ENCODE measurements at regions not wholly inside any gene's neighbourhood (a gene's known extent, or its start where the extent isn't known, plus 50 kb on each side); places are given as distances from the start of the nearest gene placed in this dataset.

DNA sequence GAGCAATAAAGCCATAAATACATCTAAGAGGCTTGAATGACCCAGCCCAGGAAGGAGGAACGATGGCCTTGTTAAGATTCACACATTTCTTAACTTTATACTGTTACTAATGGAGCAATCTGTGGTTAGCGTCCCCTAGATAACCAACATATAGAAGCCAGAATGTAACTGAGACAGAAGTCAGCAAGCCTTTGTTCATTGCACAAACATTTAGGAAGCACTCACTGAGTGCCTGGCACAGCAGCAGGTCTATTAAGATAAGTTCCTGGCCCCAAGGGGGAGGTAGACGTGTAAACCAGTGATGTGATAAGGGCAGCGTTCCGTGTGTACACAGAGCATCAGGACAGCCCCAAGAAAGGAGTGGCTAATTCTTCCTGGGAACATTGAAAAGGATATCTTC is 63.6 kb upstream of the ATL2 start:
- Mint-ChIP-seq H3K36me3 (ENCODE audit: low read depth) (no peaks in the 10 kb centered on the region), H3K27me3 (peaks cover 18% of the 10 kb centered on the region), H3K4me1 (no peaks in the 10 kb centered on the region), H3K4me3 (no peak overlapping the region), H3K27ac (no peak overlapping the region), H3K9me3 (no peaks in the 10 kb centered on the region)
- intact Hi-C loops (cut with micrococcal nuclease) = no loop called here
- ChIA-PET POLR2A (no interaction called here), CTCF (no interaction called here)
- DNase-seq = no peak
- no peak for ATAC-seq (ENCODE audit: low read depth)
- TF ChIP-seq, protein P1, sequence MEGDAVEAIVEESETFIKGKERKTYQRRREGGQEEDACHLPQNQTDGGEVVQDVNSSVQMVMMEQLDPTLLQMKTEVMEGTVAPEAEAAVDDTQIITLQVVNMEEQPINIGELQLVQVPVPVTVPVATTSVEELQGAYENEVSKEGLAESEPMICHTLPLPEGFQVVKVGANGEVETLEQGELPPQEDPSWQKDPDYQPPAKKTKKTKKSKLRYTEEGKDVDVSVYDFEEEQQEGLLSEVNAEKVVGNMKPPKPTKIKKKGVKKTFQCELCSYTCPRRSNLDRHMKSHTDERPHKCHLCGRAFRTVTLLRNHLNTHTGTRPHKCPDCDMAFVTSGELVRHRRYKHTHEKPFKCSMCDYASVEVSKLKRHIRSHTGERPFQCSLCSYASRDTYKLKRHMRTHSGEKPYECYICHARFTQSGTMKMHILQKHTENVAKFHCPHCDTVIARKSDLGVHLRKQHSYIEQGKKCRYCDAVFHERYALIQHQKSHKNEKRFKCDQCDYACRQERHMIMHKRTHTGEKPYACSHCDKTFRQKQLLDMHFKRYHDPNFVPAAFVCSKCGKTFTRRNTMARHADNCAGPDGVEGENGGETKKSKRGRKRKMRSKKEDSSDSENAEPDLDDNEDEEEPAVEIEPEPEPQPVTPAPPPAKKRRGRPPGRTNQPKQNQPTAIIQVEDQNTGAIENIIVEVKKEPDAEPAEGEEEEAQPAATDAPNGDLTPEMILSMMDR (IDR thresholded peaks at IDR 0.05) = no peak

DNA sequence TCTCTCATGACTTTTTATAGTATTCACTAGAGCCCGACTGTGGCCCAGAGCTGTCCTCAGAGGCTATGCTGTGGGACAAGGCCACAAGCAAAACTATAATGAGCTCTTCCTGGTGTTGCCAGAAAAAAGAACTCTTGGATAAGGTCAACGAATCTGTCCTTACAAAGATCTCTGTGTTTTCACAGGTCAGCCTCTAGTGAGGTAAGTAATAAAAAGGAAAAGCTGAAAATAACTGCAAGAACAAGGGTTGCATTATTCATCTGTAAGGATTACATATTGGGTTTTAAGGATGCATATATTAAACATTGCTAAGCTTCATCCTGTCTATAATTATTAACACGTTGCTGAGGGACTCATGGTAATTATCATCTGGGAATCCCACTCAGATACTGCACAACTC is 62.8 kb upstream of the ATL2 start:
- Mint-ChIP-seq H3K9me3 (no peaks in the 10 kb centered on the region), H3K27ac (no peak overlapping the region), H3K36me3 (ENCODE audit: low read depth) (no peaks in the 10 kb centered on the region), H3K27me3 (peaks cover 18% of the 10 kb centered on the region), H3K4me1 (no peaks in the 10 kb centered on the region), H3K4me3 (no peak overlapping the region)
- ATAC-seq (ENCODE audit: low read depth) (no peak), DNase-seq (no peak)
- intact Hi-C loops (cut with micrococcal nuclease) = no loop called here
- ChIA-PET POLR2A (no interaction called here), CTCF (no interaction called here)
- TF ChIP-seq, protein P1 (IDR thresholded peaks at IDR 0.05) = no peak

DNA sequence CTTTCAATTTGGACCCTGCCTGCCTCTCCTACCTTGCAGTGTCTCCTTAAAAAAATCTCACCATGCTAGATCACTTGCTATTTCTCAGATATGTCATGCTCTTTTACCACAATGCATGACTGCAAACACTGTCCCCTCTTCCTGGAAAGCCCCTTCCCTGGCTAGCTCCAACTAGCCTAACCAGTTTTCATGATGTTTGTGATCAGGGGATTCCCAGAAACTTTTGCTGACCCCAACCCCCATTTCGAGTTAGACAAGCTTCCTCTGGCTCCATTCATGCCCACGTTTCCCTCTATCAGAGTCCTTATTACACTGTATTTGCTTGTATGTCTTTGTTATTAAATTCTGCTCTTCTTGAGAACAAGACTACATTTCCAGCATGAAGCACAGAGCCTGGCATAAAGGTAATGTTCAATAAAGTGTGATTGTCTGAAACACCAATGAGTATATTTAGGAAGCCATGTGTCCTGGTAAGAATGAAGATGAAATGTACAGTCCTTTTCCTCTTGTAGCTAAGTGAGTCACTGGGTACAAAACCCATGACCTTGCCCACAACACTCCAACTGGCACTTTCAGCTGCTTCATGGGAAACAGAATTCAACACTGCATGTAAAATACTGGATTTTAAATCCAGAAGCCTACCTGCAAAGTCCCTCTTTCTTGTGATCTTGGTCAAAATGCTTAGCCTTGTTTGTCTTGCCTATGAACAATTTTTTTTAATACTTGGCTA is 62.0 kb upstream of the ATL2 start:
- TF ChIP-seq, protein P1 (IDR thresholded peaks at IDR 0.05) = no peak
- ChIA-PET CTCF (no interaction called here), POLR2A (no interaction called here)
- Mint-ChIP-seq H3K4me1 (no peaks in the 10 kb centered on the region), H3K4me3 (no peak overlapping the region), H3K27ac (no peak overlapping the region), H3K36me3 (ENCODE audit: low read depth) (no peaks in the 10 kb centered on the region), H3K9me3 (no peaks in the 10 kb centered on the region), H3K27me3 (peaks cover 20% of the 10 kb centered on the region)
- ATAC-seq (ENCODE audit: low read depth) (no peak), DNase-seq (no peak)
- intact Hi-C loops (cut with micrococcal nuclease) = no loop called here

DNA sequence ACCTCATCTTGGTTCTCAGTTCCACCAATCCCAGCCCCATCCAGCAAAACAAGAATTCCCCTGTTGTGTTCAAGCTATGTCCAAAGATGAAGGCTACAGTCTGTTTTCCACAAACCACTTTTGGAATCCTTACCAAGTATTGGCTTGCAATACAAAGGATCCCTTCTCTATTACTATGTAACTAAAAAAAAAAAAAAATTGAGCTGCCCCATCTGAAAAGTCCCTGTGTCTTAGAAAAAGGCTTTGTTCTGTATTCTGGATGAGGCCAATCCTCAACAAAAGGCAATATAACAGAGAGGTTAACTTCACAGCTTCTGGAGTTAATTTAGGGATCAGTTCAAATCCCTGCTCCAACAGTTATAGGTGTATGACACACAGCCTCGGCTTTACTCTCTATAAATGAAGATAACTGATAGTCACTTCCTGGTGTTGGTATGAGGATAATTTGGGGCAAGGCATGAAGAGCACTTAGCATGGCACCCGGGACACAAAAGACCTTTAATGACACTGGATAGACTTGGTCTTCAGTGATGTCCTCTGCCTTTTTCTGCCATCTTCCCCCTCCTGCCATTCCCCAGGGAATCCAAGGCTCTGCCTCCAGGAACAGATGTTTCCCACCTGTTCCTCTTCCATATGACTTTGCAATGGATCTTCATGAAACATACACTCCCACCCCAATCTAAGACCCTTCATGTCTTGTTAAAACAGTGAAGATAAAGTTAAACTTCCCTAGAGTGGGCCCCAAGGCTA is 61.2 kb upstream of the ATL2 start:
- ATAC-seq (ENCODE audit: low read depth) = no peak
- intact Hi-C loops (cut with micrococcal nuclease) = no loop called here
- H3K27me3 Mint-ChIP-seq = peaks cover 20% of the 10 kb centered on the region
- H3K4me3 Mint-ChIP-seq = no peak overlapping the region
- ChIA-PET POLR2A (no interaction called here), CTCF (no interaction called here)
- no peak for DNase-seq
- no peak overlapping the region for H3K27ac Mint-ChIP-seq
- no peaks in the 10 kb centered on the region for H3K36me3 Mint-ChIP-seq (ENCODE audit: low read depth)
- no peaks in the 10 kb centered on the region for H3K4me1 Mint-ChIP-seq
- TF ChIP-seq, protein P1 (IDR thresholded peaks at IDR 0.05) = no peak
- H3K9me3 Mint-ChIP-seq = no peaks in the 10 kb centered on the region

DNA sequence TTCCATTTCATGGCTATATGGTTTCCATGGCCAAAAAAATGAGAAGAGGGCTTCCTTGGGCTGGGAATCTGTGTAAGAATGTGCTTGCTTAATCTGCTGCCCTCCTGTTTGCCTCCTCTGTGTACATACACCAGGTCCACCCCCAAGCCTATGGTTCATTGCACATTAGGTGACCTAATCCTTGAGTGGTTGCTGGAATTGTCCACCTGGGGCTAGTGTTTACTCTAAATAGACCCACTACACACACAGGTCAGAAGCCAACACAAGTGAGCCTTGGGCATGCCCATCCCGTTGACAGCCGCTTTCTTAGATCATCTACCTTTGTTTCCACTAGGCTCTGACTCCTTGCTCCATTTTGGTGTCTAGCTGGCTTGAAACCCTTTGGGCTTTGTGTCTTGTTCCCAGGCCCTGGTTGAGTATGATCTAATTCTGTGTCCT is 59.2 kb upstream of the ATL2 start:
- no peaks in the 10 kb centered on the region for H3K4me1 Mint-ChIP-seq
- TF ChIP-seq, protein P1 (IDR thresholded peaks at IDR 0.05) = no peak
- DNase-seq = no peak
- intact Hi-C loops (cut with micrococcal nuclease) = no loop called here
- peaks cover 9% of the 10 kb centered on the region for H3K27me3 Mint-ChIP-seq
- ATAC-seq (ENCODE audit: low read depth) = no peak
- ChIA-PET POLR2A (no interaction called here), CTCF (no interaction called here)
- H3K27ac Mint-ChIP-seq = no peak overlapping the region
- H3K36me3 Mint-ChIP-seq (ENCODE audit: low read depth) = no peaks in the 10 kb centered on the region
- H3K9me3 Mint-ChIP-seq = no peaks in the 10 kb centered on the region
- H3K4me3 Mint-ChIP-seq = no peak overlapping the region

All from activated B cell treated with CpG ODN at 0.5 μM for 24 hours (primary cell).